MCF 10A (cell line): ENCODE measurements at regions not wholly inside any gene's neighbourhood (a gene's known extent, or its start where the extent isn't known, plus 50 kb on each side); places are given as distances from the start of the nearest gene placed in this dataset.

Experiments
- BruUV-seq: library from RNA; stranded (reverse); fragments of 400-500 nt; replicated peaks from 2 replicates; lab custom pipeline; 2021; lab: Mats Ljungman, UMichigan
- CTCF ChIA-PET: fragments of 300-600 bp; sonication (Branson Sonifier 250); formaldehyde crosslinking; extraction: SDS; loops from one replicate; lab custom pipeline; 2021; ENCODE audit warnings: antibody characterized with exemption, inconsistent platforms; lab: Yijun Ruan, JAX
- POLR2A ChIA-PET: fragments of 300-600, 350-650 bp; sonication (Branson Sonifier 250); formaldehyde crosslinking; extraction: SDS; loops from one replicate; lab custom pipeline; 2020; ENCODE audit warnings: antibody characterized with exemption, inconsistent platforms; lab: Yijun Ruan, JAX
- DNase-seq: peaks from one replicate; pipeline ENCODE4 v3.0.0-alpha.2; 2018; ENCODE audit not compliant: unreplicated experiment
- H3K27ac Mint-ChIP-seq: one replicate; pipeline ENCODE4 v1.8.0; 2022; ENCODE audit warnings: mild to moderate bottlenecking, low read depth, mixed read lengths; ENCODE audit not compliant: unreplicated experiment
- H3K27me3 Mint-ChIP-seq: one replicate; pipeline ENCODE4 v1.8.0; 2022; ENCODE audit warnings: mixed read lengths; ENCODE audit not compliant: insufficient read depth, unreplicated experiment
- H3K36me3 Mint-ChIP-seq: one replicate; pipeline ENCODE4 v1.8.0; 2022; ENCODE audit warnings: mild to moderate bottlenecking, moderate library complexity, mixed read lengths; ENCODE audit not compliant: insufficient read depth, unreplicated experiment
- H3K4me1 Mint-ChIP-seq: one replicate; pipeline ENCODE4 v1.8.0; 2022; ENCODE audit warnings: mixed read lengths; ENCODE audit not compliant: insufficient read depth, unreplicated experiment
- H3K4me3 Mint-ChIP-seq: one replicate; pipeline ENCODE4 v1.8.0; 2022; ENCODE audit warnings: mild to moderate bottlenecking, moderate library complexity, mixed read lengths; ENCODE audit not compliant: unreplicated experiment
- H3K9me3 Mint-ChIP-seq: one replicate; pipeline ENCODE4 v1.8.0; 2022; ENCODE audit warnings: mixed read lengths; ENCODE audit not compliant: unreplicated experiment
- intact Hi-C: fragments of 100-400 bp; cut with micrococcal nuclease; formaldehyde crosslinking; loops from 2 replicates; pipeline ENCODE4 v1.14.1; 2022
- TF ChIP-seq, protein P1 (sequence below): fragments of 200-600 bp; IDR thresholded peaks from one replicate; pipeline ENCODE4 v1.8.0; 2022; ENCODE audit warnings: antibody characterized with exemption, mild to moderate bottlenecking; ENCODE audit not compliant: unreplicated experiment

DNA sequence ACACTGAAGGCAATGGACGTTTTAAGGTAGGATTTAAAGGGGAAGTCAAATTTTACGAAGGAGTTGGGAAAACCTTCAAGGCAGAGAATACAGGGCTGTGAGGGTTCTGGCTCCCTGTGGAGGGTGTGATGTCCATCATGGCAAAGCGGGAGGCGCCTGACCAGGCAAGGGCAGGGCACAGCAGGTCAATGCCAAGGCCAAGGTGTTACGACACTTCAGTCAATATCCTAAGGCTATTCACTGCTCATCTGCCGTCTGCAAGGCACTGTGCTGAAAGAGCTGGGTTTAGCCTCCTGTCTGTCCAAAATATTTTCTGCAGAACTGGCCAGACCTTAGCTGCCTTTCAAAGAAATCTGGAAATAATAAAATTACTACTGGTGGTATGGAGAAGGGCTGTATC, 297.9 kb upstream of the MGMT start:
- H3K4me3 Mint-ChIP-seq = no peak overlapping the region
- H3K36me3 Mint-ChIP-seq = peaks cover 6% of the 10 kb centered on the region
- intact Hi-C loops = no loop called here
- H3K9me3 Mint-ChIP-seq = no peaks in the 10 kb centered on the region
- CTCF ChIA-PET = no interaction called here
- POLR2A ChIA-PET = interaction anchor here (0.8 to 1.4 kb wide), 3 partner anchors 21 to 82 kb away, joined by 3 to 5 read pairs (median 3); no protein-coding TSS in a partner anchor
- DNase-seq = peak; percentile 77
- H3K27ac Mint-ChIP-seq = no peak overlapping the region
- H3K4me1 Mint-ChIP-seq = peaks cover 15% of the 10 kb centered on the region
- TF ChIP-seq, protein P1, sequence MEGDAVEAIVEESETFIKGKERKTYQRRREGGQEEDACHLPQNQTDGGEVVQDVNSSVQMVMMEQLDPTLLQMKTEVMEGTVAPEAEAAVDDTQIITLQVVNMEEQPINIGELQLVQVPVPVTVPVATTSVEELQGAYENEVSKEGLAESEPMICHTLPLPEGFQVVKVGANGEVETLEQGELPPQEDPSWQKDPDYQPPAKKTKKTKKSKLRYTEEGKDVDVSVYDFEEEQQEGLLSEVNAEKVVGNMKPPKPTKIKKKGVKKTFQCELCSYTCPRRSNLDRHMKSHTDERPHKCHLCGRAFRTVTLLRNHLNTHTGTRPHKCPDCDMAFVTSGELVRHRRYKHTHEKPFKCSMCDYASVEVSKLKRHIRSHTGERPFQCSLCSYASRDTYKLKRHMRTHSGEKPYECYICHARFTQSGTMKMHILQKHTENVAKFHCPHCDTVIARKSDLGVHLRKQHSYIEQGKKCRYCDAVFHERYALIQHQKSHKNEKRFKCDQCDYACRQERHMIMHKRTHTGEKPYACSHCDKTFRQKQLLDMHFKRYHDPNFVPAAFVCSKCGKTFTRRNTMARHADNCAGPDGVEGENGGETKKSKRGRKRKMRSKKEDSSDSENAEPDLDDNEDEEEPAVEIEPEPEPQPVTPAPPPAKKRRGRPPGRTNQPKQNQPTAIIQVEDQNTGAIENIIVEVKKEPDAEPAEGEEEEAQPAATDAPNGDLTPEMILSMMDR = no peak
- no TSS peak for BruUV-seq
- H3K27me3 Mint-ChIP-seq = no peaks in the 10 kb centered on the region

GRCh38 chr10:129170812-129171211, 296.2 kb upstream of the MGMT start:
- ChIA-PET POLR2A (interaction anchor here (0.6 kb wide), 1 partner anchor 987 kb away, joined by 4 read pairs; no protein-coding TSS in a partner anchor), CTCF (no interaction called here)
- Mint-ChIP-seq H3K36me3 (no peaks in the 10 kb centered on the region), H3K27me3 (no peaks in the 10 kb centered on the region), H3K4me3 (no peak overlapping the region), H3K4me1 (peaks cover 24% of the 10 kb centered on the region), H3K9me3 (no peaks in the 10 kb centered on the region), H3K27ac (no peak overlapping the region)
- no peak for DNase-seq
- no TSS peak for BruUV-seq
- TF ChIP-seq, protein P1 = no peak
- intact Hi-C loops = no loop called here

DNA sequence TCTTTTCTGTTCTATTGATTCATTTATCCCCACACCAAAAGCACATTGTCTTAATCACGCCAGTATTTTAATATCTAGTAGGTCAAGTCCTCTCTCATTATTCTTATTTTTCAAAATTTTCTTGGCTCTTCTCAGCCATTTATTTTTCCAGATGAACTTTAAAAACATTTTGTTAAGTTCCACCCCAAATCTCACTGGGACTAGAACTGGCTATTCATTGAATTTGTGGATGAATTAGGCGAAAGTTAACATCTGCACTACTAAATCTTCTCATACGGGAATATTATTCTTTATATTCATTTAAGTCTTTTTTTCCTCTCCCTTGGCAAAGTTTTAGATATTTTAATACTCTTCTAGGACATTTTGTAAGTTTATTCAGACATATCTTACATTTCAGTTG, 295.2 kb upstream of the MGMT start:
- intact Hi-C loops = no loop called here
- CTCF ChIA-PET = interaction anchor here (0.6 kb wide), 2 partner anchors 21 to 59 kb away, joined by 3 read pairs; no protein-coding TSS in a partner anchor
- H3K4me3 Mint-ChIP-seq = no peak overlapping the region
- POLR2A ChIA-PET = no interaction called here
- H3K27me3 Mint-ChIP-seq = no peaks in the 10 kb centered on the region
- DNase-seq = no peak
- no TSS peak for BruUV-seq
- H3K27ac Mint-ChIP-seq = no peak overlapping the region
- no peaks in the 10 kb centered on the region for H3K36me3 Mint-ChIP-seq
- H3K4me1 Mint-ChIP-seq = peaks cover 24% of the 10 kb centered on the region
- TF ChIP-seq, protein P1 = no peak
- H3K9me3 Mint-ChIP-seq = no peaks in the 10 kb centered on the region

DNA sequence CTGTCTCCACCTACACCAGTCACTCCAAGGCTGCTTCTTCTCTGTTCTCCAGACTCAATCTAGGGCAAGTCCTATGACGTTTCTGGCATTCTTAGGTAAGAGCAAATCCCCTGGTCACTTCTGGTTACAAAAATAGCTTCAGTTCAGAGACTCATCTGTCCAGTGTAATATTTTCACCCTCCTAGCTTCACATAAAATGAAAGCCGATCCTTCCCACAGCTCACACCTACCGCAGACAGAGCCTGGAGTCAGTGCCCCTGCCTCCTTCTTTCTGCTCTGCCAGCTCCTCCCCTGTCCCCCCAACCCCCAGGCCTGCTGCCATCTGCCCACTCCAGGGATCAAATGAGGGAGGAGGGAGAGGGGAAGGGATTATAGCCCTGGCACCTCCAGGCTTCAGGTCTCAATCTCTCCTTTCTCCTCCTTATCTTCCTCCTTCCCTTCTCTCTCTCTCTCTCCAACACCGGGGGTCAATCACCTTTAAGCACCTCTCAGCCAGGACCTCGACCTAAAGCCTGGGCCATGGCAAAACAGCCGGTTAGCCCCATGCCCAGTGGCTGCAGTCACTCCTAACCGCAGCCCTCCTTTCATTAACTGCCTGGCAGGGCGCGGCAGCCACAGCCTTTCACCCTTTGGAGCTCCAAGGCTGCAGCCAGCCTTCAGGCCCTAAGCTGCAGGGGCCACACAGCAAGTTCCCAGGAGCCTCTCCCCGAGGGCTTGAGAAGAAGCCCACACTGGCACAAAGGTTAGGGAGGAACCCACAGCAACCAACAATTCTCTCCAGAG, 292.6 kb upstream of the MGMT start:
- H3K36me3 Mint-ChIP-seq = no peaks in the 10 kb centered on the region
- peak; percentile 28 for DNase-seq
- no peak overlapping the region for H3K27ac Mint-ChIP-seq
- ChIA-PET CTCF (interaction anchor here (0.5 to 0.7 kb wide), 2 partner anchors 16 to 120 kb away, joined by 3 read pairs; no protein-coding TSS in a partner anchor), POLR2A (no interaction called here)
- H3K27me3 Mint-ChIP-seq = no peaks in the 10 kb centered on the region
- peaks cover 14% of the 10 kb centered on the region for H3K4me1 Mint-ChIP-seq
- intact Hi-C loops = no loop called here
- H3K4me3 Mint-ChIP-seq = no peak overlapping the region
- BruUV-seq = no TSS peak
- H3K9me3 Mint-ChIP-seq = no peaks in the 10 kb centered on the region
- TF ChIP-seq, protein P1 = no peak
